ENCODE measurements at regions not wholly inside any gene's neighbourhood (a gene's known extent, or its start where the extent isn't known, plus 50 kb on each side); places are given as distances from the start of the nearest gene placed in this dataset.

DNA sequence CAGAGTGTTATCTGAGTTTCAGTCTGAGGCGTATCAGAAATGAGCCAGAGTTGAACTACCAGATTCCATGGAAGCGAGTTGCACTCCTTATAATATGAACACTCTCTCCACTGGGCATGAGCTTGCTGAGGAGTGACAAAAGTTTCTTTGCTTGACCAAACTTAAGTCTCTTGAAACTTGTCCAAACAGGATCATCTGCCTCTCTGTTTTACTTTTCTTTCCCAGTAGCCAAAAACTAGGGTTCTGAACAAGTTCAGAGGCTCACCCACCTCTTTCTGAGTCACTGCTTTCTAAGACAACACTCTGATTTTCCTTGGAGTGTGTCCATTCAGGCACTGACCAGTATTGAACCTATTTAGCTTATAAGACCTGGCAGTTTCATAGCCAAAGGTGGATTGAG is 233.2 kb upstream of the TCF4 start:
- DNase-seq: peak; percentile 76

GRCh38 chr18:55819448-55819847 is 231.5 kb upstream of the TCF4 start:
- no peak for DNase-seq

DNA sequence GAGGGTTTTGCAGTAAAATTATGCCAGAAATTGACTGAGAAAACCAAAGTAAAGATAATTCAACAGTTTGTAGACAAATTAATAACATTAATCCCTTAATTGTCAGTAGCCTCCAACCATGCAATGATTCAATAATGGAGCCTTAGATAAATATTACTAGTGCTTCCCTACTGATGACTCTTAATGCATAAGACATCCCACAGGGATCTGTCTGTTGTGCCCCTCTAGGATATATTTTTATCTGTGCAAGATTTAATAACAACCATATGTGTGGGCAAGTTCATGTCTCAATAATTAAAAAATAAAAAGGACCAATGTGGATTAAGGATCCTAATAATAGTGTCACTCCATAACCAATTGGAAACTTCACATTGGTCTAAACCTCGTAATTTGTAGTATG is 230.3 kb upstream of the TCF4 start:
- DNase-seq: no peak

GRCh38 chr18:55811925-55812324 is 223.9 kb upstream of the TCF4 start:
- DNase-seq: no peak

GRCh38 chr18:55805666-55806065 is 217.7 kb upstream of the TCF4 start:
- peak; percentile 23 for DNase-seq

GRCh38 chr18:55795101-55795669 is 207.2 kb upstream of the TCF4 start:
- no peak for DNase-seq

DNA sequence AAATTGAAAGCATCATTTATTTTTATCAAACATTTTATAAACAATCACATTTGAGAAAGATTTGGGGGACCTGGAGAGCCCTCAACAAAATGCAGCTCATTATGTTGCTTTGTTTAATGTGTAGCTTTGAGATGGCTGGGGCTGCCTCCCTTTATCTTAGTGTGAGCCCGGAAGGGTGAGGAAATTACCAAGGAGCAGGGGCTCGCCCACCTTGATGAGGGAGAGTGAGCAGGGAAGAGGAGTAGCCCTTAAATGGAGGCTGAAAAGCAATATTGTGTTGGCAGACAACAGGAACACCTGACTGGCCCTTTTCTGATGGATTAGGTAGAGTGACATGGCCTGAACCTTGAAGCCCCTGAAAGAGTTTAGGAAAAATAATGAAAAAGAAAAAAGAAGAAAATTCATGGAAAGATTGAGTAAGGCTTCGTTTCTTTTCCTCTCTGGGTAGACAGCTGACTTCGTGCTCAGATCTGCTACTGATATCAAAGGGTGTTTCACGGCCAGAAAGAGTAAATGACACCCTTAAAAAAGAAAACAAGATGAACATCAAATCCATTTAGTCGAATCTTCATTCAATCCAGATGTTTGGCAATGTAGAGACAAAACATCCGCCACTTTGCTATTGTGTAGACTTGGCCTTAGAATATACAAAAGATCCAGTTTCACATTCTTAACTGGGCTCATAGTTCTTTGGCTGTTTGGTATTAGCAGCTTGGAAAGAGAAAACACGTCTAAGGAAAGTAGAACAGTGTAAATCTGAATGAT is 206.5 kb upstream of the TCF4 start:
- peak; percentile 47 for DNase-seq

DNA sequence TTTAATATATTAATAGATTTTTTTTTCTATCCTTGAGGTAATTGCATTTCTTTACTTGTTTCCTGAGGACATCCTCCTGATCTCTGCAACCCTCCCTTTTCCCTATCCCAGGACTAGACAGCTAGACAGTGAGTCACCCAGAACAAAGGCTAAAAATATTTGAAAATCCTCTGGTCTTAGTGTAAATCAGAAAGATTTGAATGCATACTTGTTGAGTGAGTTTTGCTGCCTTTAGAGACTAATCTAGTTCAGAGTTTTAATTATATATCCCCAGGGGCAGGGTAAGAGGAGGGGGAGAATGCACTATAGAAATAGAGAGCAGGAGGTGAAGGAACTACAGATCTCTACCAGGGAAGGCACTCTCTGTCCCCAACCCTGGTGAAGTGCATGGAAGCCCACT is 202.3 kb upstream of the TCF4 start:
- peak; percentile 98 for DNase-seq

DNA sequence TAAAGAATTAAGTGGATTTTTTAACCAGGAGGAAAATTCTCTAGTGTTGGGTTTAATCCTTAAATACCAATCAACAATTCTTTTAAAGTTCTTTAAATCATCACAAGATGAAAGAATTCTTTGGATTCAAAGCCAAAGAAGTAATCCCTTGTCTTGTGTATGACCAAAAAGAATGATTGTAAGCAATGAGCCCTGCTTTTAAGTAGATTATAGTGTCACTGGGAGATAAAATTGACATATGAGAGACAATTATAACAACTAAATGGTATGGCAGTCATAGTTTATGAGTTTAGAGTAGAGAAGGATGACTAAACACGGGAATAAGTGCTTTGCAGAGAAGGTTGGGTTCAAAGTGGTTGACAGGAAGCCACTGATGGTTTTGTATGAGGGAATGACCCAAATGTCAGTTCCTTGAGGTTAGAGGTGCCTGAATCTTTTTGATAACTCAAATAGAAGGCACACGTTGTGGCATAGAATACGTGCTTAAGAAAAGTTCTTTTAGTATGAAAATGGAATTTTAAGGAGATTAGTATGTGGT is 199.6 kb upstream of the TCF4 start:
- DNase-seq: no peak

DNA sequence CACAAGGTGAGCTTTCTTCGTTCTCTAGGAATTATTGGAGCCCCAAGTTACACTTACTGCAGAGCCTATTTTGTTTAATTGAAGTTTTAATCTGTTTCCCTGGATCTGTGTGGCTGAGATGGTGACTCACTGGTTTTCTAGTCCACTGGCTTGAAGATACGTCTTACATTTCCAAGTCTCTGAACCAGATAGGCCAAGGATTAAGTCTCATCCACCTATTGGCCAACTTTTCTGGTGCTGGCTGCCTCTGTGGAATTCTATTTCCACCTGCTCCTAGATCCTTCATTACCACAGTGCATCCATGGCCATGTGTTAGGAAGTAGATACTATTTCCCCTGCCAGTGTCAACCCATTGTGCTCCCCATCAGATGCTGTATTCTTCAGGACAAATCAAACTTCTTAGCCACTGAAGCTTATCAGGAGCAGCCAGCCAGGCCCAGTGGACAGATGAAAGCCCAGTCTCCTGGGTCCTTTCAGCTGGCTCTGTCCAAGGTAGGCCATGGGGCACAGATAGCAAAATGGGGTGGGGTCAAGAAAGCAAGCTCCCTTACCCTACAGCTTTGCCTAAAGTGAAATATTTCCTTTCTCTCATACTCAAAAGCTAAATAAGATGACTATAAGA is 198.8 kb upstream of the TCF4 start:
- no peak for DNase-seq

GRCh38 chr18:55783921-55784320 is 195.9 kb upstream of the TCF4 start:
- no peak for DNase-seq

GRCh38 chr18:55781481-55781957 is 193.5 kb upstream of the TCF4 start:
- DNase-seq: peak; percentile 83

- DNase-seq: peak; percentile 69
These were observed 192.6 kb upstream of the TCF4 start for GRCh38 chr18:55780586-55781071.

GRCh38 chr18:55779691-55780585 is 191.9 kb upstream of the TCF4 start:
- peak; percentile 58 for DNase-seq

DNA sequence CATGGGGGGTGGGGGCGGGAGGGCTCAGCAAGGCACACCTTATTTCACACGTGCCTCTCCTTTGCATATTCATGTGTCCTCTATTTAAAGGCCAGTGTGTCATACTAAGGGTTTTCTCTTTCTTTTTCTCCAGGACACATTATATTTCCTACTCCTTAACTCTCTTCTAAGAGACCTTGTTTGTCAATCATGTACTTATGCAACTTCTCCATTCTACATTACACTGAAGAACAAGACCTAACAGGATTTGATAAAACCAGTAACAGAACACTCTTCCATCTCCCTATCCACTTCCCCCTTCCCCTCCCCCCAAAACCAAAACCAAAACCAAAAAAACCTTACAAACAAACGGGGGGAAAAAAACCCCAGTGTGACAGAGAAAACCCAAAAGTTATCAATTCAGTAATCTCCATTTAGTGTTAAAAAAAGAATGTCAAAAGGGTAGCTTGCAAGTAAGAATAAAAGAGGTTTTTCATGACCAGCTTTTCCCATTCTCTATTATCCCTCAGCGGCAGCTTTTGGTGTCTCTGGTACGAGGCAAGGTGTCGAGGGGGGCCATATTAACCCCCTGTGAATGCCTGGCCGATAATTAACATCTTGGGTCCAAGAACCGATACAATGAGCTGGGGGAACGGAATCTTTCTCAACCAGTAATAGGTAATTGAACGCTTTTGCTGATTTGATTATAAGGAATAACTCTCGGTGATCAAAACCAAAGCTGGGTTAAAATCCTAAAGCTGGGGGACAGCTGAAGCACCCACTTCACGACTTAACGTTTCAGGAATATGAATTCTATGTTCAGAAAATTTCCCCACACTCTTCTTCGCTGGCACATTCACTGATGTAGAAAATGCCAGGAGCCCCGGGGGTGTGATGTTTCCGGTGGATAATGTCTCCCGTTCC is 191.0 kb upstream of the TCF4 start:
- peak; percentile 53 for DNase-seq

DNA sequence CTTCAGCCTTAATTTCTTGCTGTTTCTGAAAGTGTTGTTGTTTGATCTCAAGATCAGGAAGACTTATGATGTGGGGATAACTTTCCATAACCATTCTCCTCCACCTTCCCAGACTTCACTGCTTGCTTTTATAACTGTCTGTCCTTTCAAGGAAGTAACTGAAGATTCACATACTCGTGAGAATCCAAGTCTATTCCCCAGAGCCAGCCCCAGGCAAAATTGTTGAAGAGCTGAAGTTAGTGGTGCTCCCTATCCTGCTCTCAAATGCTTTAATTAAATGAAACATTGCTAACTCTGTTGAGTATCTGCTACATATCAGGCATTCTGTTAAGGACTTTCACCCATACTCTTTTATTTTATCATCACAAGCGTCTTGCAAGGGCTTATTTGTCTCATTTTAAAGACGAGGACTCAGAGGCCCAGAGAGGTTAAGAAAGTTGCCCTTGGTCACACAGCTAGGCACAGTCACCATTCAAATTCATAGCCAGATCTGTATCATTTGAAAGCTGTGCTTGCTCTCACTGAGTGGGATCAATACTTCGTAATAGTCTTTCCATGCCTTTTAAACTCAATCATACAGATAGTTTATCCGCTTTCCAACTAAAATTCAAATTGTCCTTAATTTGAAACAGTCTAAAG is 189.8 kb upstream of the TCF4 start:
- DNase-seq: no peak

DNA sequence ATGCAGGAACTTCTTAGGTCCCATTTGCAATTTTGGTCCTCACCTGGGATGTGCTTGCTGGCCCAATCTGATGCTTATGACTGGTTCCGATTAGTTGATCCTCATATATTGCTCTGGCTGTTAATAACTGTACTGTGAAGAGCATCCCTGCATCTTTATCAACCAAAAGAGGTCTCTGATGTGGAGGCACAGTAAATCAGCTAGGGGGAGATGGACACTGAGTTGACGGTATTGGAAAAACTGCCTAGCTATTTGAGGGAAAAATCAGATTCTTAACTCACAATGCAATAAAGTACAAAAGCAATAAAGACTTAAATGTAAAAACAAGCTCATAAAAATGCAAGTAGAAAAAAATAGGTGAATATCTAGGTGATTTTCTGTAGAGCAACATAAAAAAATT is 188.0 kb upstream of the TCF4 start:
- DNase-seq: no peak

DNA sequence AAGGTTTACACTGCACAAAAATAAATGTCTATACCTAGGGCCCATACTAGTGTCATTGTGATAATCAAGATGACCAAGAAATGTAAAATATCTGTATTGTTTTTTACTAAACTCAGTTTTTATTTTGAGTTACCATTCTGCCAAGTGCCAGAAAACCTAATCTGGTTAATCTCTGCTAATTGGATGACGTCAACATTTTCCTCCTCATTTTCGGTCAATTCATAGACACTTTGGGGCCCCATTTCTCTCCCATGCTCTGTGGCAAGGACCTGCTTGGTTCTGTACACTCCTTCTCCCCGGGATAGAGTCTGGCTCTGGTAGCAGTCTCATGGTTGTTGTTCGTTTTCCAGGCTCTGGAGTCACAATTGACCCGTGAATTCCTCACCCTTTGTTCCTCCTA is 186.5 kb upstream of the TCF4 start:
- DNase-seq: no peak

DNA sequence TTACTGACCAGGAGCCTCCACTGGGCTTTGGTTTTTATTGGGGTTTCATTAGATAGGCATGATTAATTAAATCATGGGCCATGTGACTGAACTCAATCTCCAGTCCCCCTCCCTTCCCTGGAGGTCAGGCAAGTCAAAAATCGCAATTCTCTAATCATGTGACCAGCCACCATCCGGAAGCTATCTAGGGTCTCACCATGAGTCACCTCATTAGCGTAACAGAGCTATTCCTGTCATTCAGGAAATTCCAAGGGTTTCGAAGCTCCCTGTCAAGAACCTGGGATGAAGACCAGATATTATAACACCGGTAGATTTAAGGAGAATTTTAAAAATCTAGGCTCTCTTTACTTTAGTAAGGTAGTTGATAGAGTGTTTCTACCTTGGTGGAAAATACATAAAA is 180.3 kb upstream of the TCF4 start:
- DNase-seq: peak; percentile 72

DNA sequence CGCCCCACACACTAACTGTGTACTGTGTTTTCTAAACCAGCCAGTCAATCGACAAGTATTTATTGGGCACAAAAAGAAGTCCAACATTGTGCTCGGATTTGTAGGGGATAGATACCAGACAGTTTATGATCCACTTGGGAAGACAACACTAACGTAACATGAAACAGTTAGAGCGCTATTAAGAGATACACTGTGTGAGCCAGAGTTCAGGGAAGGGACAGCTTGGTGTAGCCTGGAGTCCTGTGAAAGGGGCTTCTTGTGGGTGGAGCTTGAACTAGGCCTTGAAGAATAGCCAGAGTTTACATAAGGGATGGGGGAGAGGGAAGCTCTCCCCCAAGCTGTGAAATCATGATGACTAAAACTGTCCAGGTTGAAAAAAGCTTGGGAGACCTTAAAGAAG is 176.4 kb upstream of the TCF4 start:
- DNase-seq: no peak

DNA sequence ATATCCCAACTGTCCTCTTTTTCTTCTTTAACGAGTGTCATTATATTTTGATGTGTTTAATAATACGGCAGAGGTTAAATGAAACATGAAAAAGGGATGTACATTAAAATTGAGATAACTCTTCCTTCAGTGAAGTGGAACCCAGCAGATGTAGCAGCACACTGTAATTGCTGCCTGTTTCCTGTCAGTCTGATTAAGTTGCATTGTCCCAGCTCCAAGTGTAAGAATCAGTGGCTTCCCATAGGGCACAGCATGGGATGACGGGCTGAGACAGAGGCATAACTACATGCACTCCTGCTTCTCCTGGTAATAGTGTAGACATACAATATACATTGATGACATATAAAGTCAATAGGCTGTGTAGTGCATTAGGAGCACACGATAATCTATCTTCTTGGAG is 175.8 kb upstream of the TCF4 start:
- peak; percentile 31 for DNase-seq

All from fibroblast of skin of right biceps (primary cell).